K562 (cell line): ENCODE measurements at regions not wholly inside any gene's neighbourhood (a gene's known extent, or its start where the extent isn't known, plus 50 kb on each side); places are given as distances from the start of the nearest gene placed in this dataset.

ENCODE experiments used
- BCL6 ChIP-seq: fragments of 250-450 bp; sonication (Bioruptor Pico); IDR thresholded peaks from 2 replicates; pipeline ENCODE4 v1.4.0; 2020
- CTBP1 ChIP-seq: fragments of 450-650 bp; IDR thresholded peaks from 2 replicates; pipeline ENCODE4 v1.6.1; 2016; ENCODE audit warnings: borderline replicate concordance
- NFIC ChIP-seq: fragments of 450-650 bp; IDR thresholded peaks from 2 replicates; pipeline ENCODE4 v1.6.1; 2017; ENCODE audit warnings: mild to moderate bottlenecking, inconsistent platforms
- PRPF4 ChIP-seq: fragments of 200-400 bp; formaldehyde crosslinking; IDR thresholded peaks from one replicate; pipeline ENCODE4 v1.6.1; 2017; ENCODE audit warnings: low read length, low read depth, mild to moderate bottlenecking; ENCODE audit not compliant: insufficient read depth, poor library complexity, severe bottlenecking
- SMC3 ChIP-seq: conservative IDR thresholded peaks from 2 replicates; pipeline ENCODE4 v1.6.1; 2011; ENCODE audit warnings: low read depth, low read length, improper control_type of control experiment; ENCODE audit not compliant: insufficient read depth
- ZNF274 ChIP-seq: IDR thresholded peaks from 2 replicates; pipeline ENCODE4 v1.6.1; 2011; ENCODE audit warnings: low read depth, mild to moderate bottlenecking, low read length, moderate library complexity, borderline replicate concordance
- ZNF785 ChIP-seq: fragments of 250-450 bp; sonication (Bioruptor Pico); IDR thresholded peaks from 2 replicates; pipeline ENCODE4 v1.4.0; 2020; ENCODE audit warnings: mild to moderate bottlenecking
- TF ChIP-seq, protein P1 (sequence below): fragments of 250-450 bp; sonication (Bioruptor Pico); IDR thresholded peaks from 2 replicates; pipeline ENCODE4 v1.8.0; 2021; ENCODE audit warnings: mild to moderate bottlenecking, moderate library complexity

DNA sequence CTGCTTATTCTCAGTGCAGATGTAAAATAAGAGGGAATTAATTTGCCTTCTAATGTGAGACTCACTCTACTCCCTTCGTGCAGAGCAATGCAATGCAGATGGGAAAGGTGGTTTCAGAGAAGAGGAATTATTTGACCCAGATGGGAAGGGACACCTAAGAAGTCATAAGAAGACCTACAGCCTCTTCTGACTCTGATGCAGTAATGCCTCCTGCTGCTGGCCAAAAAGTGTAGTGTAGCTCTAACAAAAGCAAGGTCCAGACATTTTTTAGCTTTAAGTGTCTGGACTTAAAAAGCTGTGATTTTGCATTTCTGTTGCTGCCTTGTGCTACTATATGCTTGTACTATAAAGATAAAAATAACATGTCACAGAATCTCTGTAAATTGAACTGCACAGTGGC is 501.4 kb downstream of the TTLL7 start:
- no peak for TF ChIP-seq PRPF4
- TF ChIP-seq ZNF274 = no peak
- no peak for TF ChIP-seq BCL6 (CRISPR knock-in tag)
- no peak for TF ChIP-seq ZNF785
- no peak for TF ChIP-seq CTBP1
- TF ChIP-seq SMC3 = no peak
- TF ChIP-seq NFIC = no peak
- TF ChIP-seq, protein P1, sequence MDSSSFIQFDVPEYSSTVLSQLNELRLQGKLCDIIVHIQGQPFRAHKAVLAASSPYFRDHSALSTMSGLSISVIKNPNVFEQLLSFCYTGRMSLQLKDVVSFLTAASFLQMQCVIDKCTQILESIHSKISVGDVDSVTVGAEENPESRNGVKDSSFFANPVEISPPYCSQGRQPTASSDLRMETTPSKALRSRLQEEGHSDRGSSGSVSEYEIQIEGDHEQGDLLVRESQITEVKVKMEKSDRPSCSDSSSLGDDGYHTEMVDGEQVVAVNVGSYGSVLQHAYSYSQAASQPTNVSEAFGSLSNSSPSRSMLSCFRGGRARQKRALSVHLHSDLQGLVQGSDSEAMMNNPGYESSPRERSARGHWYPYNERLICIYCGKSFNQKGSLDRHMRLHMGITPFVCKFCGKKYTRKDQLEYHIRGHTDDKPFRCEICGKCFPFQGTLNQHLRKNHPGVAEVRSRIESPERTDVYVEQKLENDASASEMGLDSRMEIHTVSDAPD (CRISPR knock-in tag) = no peak
